GM21619 (cell line): ENCODE measurements at regions not wholly inside any gene's neighbourhood (a gene's known extent, or its start where the extent isn't known, plus 50 kb on each side); places are given as distances from the start of the nearest gene placed in this dataset.

Experiments used
- ATAC-seq: cut with Tn5 transposase; IDR thresholded peaks from one replicate; pipeline ENCODE4 v1.9.1; 2021; ENCODE audit not compliant: unreplicated experiment

- no peak for ATAC-seq
These were observed 80.3 kb upstream of the HHIP start for GRCh38 chr4:144565527-144566195.

DNA sequence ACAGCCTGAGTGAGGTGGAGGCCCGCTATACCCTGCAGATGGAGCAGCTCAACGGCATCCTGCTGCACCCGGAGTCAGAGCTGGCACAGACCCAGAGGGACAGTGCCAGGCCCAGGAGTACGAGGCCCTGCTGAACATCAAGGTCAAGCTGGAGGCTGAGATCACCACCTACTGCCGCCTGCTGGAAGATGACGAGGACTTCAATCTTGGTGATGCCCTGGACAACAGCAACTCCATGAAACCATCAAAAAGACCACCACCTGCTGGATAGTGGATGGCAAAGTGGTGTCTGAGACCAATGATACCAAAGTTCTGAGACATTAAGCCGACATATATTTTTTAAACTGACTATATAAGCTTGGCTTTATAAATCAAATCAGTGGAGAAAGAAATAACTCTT lies 73.3 kb upstream of the HHIP start:
- no peak for ATAC-seq

DNA sequence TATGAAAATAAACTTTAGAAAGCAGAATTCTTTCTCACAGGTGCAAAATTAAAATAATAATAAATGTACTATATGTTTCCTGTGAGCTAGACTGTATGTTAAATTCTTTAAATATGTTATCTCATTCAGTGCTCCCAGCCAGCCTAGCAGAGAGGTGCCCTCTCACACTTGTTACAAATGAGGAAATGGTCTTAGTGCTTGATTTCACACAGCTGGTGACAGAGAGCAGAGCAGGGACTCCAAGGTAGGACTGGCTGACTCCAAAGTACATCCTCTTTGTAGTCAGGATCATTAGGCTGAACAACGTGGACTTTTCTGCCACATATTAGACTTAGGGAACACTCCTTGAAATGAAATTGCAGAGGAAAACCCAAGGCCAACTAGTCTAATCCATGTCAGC lies 72.0 kb upstream of the HHIP start:
- ATAC-seq, result peak; percentile 57

DNA sequence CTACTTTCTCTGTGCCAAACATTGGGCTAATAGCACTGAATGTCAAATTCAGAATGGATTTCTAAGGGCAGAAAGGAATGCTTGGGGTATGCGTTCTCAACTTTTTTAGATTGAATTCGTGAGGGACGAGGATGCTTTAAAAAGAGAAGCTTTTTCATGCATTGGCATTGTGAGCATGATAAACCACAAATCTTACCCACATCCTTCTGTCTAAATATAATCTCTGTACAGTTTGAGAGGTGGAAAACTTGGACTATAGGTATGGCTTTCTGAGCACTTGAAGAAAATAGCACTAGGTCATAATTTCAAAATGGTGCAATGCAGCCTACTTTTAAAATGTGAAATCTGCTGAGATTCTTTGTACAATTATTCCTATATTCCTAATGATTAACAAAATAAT lies 71.4 kb upstream of the HHIP start:
- ATAC-seq, result no peak

GRCh38 chr4:144575181-144575580 lies 70.8 kb upstream of the HHIP start:
- ATAC-seq, result peak; percentile 63

DNA sequence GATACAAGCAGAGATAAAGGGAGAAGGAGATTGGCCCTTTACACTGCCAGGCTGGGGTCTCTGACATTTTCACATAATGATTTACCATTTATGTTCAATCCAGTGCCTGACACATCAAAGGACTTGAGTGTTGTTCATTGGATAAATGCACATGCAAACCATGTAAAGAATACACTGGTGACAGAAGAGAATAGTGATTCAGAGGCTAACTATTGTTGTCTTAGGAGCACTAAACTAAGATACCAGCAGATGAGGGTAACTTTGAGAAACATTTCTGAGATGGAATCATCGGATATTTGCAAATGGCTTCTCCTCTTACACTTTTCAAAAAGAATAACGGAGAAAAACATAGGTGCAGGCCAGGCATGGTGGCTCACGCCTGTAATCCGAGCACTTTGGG lies 67.3 kb upstream of the HHIP start:
- no peak for ATAC-seq

DNA sequence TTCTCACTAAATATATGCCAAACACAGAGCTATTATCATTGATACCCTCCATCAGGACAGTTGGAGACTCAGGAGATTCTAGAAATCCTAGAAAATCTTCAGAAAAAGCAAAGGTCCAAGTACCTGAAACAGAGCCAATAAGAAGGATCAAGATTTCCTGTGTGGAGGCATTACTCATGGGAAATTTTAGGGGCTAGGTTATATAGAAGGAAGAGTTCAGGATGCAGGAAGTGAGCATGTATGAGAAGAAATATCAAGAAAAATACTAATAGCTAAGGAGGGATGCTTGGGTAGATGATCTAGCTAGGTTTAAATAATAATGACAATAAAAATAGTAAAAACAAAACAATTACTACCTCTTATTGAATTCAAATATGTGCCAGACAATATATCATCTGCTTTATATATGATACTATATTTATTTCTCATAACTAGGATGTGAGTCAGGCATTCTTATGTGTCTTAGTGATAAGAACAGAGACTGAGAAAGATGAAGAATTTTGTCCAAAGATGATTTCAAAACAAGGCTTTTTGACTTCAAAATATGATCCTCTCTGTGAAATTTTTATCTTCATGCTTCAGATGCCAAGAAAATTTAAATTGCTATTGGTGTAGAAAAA lies 66.4 kb upstream of the HHIP start:
- no peak for ATAC-seq

DNA sequence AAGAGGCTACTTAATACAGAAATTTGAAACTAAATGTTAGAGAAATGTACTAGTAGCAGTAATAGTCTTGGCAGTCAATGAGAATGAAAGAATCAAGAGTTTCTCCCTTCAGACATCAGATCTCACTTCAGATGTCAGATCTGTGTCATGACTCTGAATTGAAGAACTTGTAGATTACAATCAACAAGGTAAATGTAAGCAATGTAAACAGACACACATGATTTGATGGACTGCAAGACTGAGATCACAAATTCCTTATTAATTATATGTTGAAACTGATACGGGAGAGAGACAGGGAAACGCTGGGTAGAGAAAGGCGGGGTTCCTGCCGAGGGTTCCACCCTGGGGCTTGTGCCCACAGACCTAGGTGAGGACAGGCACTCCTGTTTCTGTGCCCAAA lies 65.5 kb upstream of the HHIP start:
- no peak for ATAC-seq

DNA sequence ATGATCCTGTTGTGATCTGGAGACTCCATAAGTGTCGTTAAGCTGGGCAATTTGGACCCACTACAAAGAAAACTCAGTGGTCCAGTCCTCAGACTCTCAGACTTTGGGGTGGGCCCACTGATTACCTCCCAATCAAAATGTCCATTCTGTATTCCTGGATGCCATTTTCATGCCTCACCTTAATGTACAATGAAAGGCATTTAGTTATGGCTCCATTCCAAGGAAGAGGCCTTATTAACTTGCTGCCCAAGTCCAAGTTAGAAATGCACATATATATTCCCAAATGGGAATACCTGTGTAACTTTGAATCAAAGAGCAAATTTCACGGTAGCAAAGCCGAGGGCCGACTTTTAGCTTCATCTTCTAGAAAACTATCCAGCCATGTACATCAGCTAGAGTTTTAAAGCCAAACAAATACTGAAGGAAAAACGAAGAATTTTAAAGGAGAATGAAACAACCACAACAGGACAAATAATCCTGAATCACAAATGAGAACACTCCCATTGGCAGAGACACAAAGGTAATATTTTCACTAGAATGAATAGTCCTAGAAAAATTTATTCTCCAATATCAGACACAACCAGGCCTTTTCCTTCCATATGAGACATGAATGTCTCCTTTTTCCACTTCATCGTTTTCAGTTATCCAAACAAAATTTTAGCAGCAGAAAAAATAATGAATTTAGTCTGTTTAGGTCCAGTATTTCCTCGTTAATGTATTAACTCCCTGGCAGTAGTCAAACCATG lies 63.7 kb upstream of the HHIP start:
- no peak for ATAC-seq

GRCh38 chr4:144582975-144583374 lies 63.0 kb upstream of the HHIP start:
- ATAC-seq, result no peak

GRCh38 chr4:144583658-144584057 lies 62.3 kb upstream of the HHIP start:
- ATAC-seq, result no peak

GRCh38 chr4:144584428-144584827 lies 61.5 kb upstream of the HHIP start:
- ATAC-seq, result no peak

DNA sequence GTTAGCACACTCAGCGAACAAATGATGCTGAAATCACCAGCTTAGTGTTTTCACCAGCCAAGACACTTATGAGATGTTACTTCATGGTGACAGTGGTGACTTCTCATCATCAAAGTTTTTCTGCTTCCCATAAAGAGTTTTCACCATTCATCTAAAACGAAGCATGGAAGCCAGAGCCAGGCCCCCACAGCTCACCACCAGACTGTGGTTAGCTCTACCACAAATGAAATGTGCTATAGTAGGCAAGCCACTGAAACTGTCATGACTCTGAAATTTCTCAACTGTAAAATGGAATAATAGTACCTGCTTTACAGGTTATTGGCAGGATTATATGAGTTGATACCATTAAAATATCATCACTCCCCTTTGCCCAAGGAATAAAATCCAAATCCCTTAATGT lies 56.4 kb upstream of the HHIP start:
- ATAC-seq, result no peak

- no peak for ATAC-seq
These were observed 55.9 kb upstream of the HHIP start for GRCh38 chr4:144590020-144590419.

GRCh38 chr4:144591401-144591800 lies 54.6 kb upstream of the HHIP start:
- ATAC-seq, result no peak

DNA sequence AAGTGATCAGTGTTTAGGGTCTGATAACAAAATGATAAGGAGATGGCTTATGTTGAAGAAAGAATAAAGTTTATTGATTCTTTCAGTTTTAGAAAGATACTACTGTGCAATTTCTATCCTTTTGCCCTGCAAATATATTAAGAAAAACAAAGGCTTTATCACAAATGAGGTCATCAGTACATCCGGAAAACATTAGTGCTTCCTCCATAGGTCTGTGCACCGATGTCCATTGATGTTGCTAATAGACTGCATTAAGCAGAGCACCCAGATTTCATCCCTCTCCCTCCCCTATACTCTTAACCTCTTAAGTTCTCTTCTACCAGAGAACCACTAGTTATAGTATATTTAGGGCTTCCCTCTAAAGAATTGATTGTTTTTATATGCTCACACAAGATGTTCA lies 53.7 kb upstream of the HHIP start:
- ATAC-seq, result no peak

GRCh38 chr4:144594471-144594986 lies 51.4 kb upstream of the HHIP start:
- no peak for ATAC-seq

DNA sequence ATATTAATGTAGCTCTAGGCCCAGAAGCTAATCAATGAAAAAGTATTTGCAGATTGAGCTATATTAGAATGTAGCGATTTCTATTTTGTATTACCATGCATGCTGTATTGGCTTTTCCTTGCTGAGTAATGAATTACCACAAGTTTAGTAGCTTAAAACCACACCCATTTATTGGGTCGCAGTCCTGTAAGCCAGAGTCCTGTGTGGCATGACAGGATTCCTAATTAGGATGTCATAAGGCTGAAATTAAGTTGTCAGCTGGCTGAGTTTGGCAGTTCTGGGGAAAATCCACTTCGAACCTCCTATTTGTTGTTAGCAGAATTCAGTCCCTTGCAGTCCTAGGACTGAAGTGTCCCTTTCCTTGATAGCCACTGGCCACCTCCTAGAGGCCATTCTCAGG lies 50.3 kb upstream of the HHIP start:
- no peak for ATAC-seq
